IMR-90 (cell line): ENCODE measurements at regions not wholly inside any gene's neighbourhood (a gene's known extent, or its start where the extent isn't known, plus 50 kb on each side); places are given as distances from the start of the nearest gene placed in this dataset.

Source experiments
- ATAC-seq: fragments of 200-7000 bp; cut with Tn5 transposase; 2 replicates; pipeline ENCODE4 v1.9.1; 2020; ENCODE audit warnings: low read depth, mild to moderate bottlenecking, moderate library complexity
- BruUV-seq: library from RNA; stranded (reverse); fragments of 400-500 nt; replicated peaks from 2 replicates; lab custom pipeline; 2021; lab: Mats Ljungman, UMichigan
- CTCF ChIA-PET: fragments of 300-600 bp; formaldehyde crosslinking; extraction: SDS; loops from one replicate; lab custom pipeline; 2021; ENCODE audit warnings: antibody characterized with exemption; lab: Yijun Ruan, JAX
- POLR2A ChIA-PET: fragments of 300-600 bp; sonication (Branson Sonifier 250); formaldehyde crosslinking; loops from one replicate; lab custom pipeline; 2022; ENCODE audit warnings: antibody characterized with exemption; ENCODE audit not compliant: unreplicated experiment; lab: Charles Lee
- DNase-seq: peaks from one replicate; pipeline ENCODE4 v3.0.0; 2013
- H2AFZ ChIP-seq: replicated peaks from 2 replicates; pipeline ENCODE3; 2013; ENCODE audit warnings: low read length, mild to moderate bottlenecking; ENCODE audit not compliant: poor library complexity
- H2AK5ac ChIP-seq: 2 replicates; pipeline ENCODE4 v1.6.1; 2013; ENCODE audit warnings: low read depth, low read length, inconsistent platforms
- H2AK9ac ChIP-seq: replicated peaks from 2 replicates; pipeline ENCODE3; 2013; ENCODE audit warnings: mild to moderate bottlenecking, low read depth, low read length, moderate library complexity; ENCODE audit not compliant: poor library complexity
- H2BK120ac ChIP-seq: 2 replicates; pipeline ENCODE4 v1.6.1; 2013; ENCODE audit warnings: low read depth, low read length, inconsistent platforms
- H2BK15ac ChIP-seq: 3 replicates; pipeline ENCODE4 v1.6.1; 2013; ENCODE audit warnings: low read depth, low read length, inconsistent platforms
- H2BK20ac ChIP-seq: 2 replicates; pipeline ENCODE4 v1.6.1; 2013; ENCODE audit warnings: low read depth, mild to moderate bottlenecking, inconsistent platforms, low read length, moderate library complexity
- H2BK5ac ChIP-seq: 2 replicates; pipeline ENCODE4 v1.6.1; 2013; ENCODE audit warnings: mild to moderate bottlenecking, low read depth, low read length, inconsistent platforms; ENCODE audit not compliant: poor library complexity, severe bottlenecking
- H3K14ac ChIP-seq: replicated peaks from 2 replicates; pipeline ENCODE4 v1.6.1; 2013; ENCODE audit warnings: low read depth, low read length, inconsistent platforms
- H3K18ac ChIP-seq: 2 replicates; pipeline ENCODE4 v1.6.1; 2013; ENCODE audit warnings: low read depth, low read length, control low read depth
- H3K23ac ChIP-seq: 2 replicates; pipeline ENCODE4 v1.6.1; 2013; ENCODE audit warnings: low read depth, low read length, inconsistent platforms
- H3K27ac ChIP-seq: 2 replicates; pipeline ENCODE4 v1.5.1; 2013; ENCODE audit warnings: mild to moderate bottlenecking, control low read depth, low read length; ENCODE audit not compliant: insufficient read depth
- H3K27me3 ChIP-seq: 2 replicates; pipeline ENCODE4 v1.6.1; 2013; ENCODE audit warnings: low read length; ENCODE audit not compliant: control insufficient read depth, insufficient read depth
- H3K36me3 ChIP-seq: 2 replicates; pipeline ENCODE4 v1.6.1; 2013; ENCODE audit warnings: low read length, mixed read lengths; ENCODE audit not compliant: control insufficient read depth, insufficient read depth
- H3K4ac ChIP-seq: 2 replicates; pipeline ENCODE4 v1.6.1; 2013; ENCODE audit warnings: low read depth, low read length, inconsistent platforms
- H3K4me1 ChIP-seq: 2 replicates; pipeline ENCODE4 v1.6.1; 2013; ENCODE audit warnings: low read length, mixed read lengths; ENCODE audit not compliant: control insufficient read depth, insufficient read depth
- H3K4me2 ChIP-seq: 2 replicates; pipeline ENCODE4 v1.6.1; 2013; ENCODE audit warnings: low read depth, mild to moderate bottlenecking, control low read depth, low read length, moderate library complexity
- H3K4me3 ChIP-seq: 2 replicates; pipeline ENCODE4 v1.5.1; 2013; ENCODE audit warnings: low read depth, mild to moderate bottlenecking, control low read depth, low read length, moderate library complexity; ENCODE audit not compliant: insufficient read depth
- H3K56ac ChIP-seq: 2 replicates; pipeline ENCODE4 v1.6.1; 2013; ENCODE audit warnings: low read length, inconsistent platforms; ENCODE audit not compliant: insufficient read depth; ENCODE audit errors: extremely low read depth
- H3K79me1 ChIP-seq, 2 experiments: 2 replicates each; pipeline ENCODE4 v1.6.1; 2013; ENCODE audit warnings: low read length in 2 of 2, inconsistent platforms in 1 of 2, low read depth in 1 of 2
- H3K9ac ChIP-seq: 2 replicates; pipeline ENCODE4 v1.6.1; 2013; ENCODE audit warnings: low read depth, low read length, control low read depth
- H3K9me1 ChIP-seq: 2 replicates; pipeline ENCODE4 v1.6.1; 2013; ENCODE audit warnings: low read length, inconsistent platforms; ENCODE audit not compliant: insufficient read depth
- H3K9me3 ChIP-seq: 2 replicates; pipeline ENCODE4 v1.6.1; 2013; ENCODE audit warnings: low read length; ENCODE audit not compliant: control insufficient read depth, insufficient read depth
- H4K20me1 ChIP-seq: 2 replicates; pipeline ENCODE4 v1.6.1; 2013; ENCODE audit warnings: low read length, inconsistent platforms; ENCODE audit not compliant: insufficient read depth
- H4K5ac ChIP-seq: 2 replicates; pipeline ENCODE4 v1.6.1; 2013; ENCODE audit warnings: mild to moderate bottlenecking, low read depth, low read length, control low read depth
- H4K8ac ChIP-seq, 2 experiments: 2 replicates each; pipeline ENCODE4 v1.6.1; 2013; ENCODE audit warnings: low read depth in 2 of 2, low read length in 2 of 2, control low read depth in 1 of 2, inconsistent platforms in 1 of 2
- H4K91ac ChIP-seq: 2 replicates; pipeline ENCODE4 v1.6.1; 2013; ENCODE audit warnings: low read depth, low read length, inconsistent platforms; ENCODE audit not compliant: insufficient read depth
- BHLHE40 ChIP-seq: fragments of 150-350 bp; IDR thresholded peaks from 2 replicates; pipeline ENCODE4 v1.6.1; 2016; ENCODE audit warnings: mild to moderate bottlenecking, low read depth, low read length
- CEBPB ChIP-seq: IDR thresholded peaks from 2 replicates; pipeline ENCODE4 v1.6.1; 2012; ENCODE audit warnings: low read depth, low read length, improper control_type of control experiment
- CHD1 ChIP-seq: IDR thresholded peaks from 2 replicates; pipeline ENCODE4 v1.6.1; 2012; ENCODE audit warnings: low read depth, low read length, improper control_type of control experiment
- CTCF ChIP-seq: conservative IDR thresholded peaks from 2 replicates; pipeline ENCODE4 v1.5.1; 2012; ENCODE audit warnings: mild to moderate bottlenecking, low read depth, low read length, improper control_type of control experiment
- FOS ChIP-seq: fragments of 150-350 bp; IDR thresholded peaks from 2 replicates; pipeline ENCODE4 v1.6.1; 2016; ENCODE audit warnings: low read depth, low read length
- MAFK ChIP-seq: IDR thresholded peaks from 2 replicates; pipeline ENCODE4 v1.6.1; 2012; ENCODE audit warnings: low read depth, low read length, improper control_type of control experiment
- MAZ ChIP-seq: IDR thresholded peaks from 2 replicates; pipeline ENCODE4 v1.6.1; 2012; ENCODE audit warnings: low read depth, mild to moderate bottlenecking, low read length, improper control_type of control experiment, moderate library complexity, borderline replicate concordance
- MXI1 ChIP-seq: IDR thresholded peaks from 2 replicates; pipeline ENCODE4 v1.6.1; 2012; ENCODE audit warnings: low read depth, mild to moderate bottlenecking, low read length, moderate library complexity, borderline replicate concordance
- NFE2L2 ChIP-seq: fragments of 150-350 bp; IDR thresholded peaks from 2 replicates; pipeline ENCODE4 v1.6.1; 2016; ENCODE audit warnings: low read depth, mild to moderate bottlenecking, low read length
- POLR2A ChIP-seq: IDR thresholded peaks from 2 replicates; pipeline ENCODE4 v1.6.1; 2012; ENCODE audit warnings: mild to moderate bottlenecking, low read depth, low read length
- RAD21 ChIP-seq: IDR thresholded peaks from 2 replicates; pipeline ENCODE4 v1.6.1; 2012; ENCODE audit warnings: low read length, improper control_type of control experiment
- RCOR1 ChIP-seq: IDR thresholded peaks from 2 replicates; pipeline ENCODE4 v1.6.1; 2012; ENCODE audit warnings: mild to moderate bottlenecking, low read length, improper control_type of control experiment; ENCODE audit not compliant: insufficient replicate concordance
- RFX5 ChIP-seq: IDR thresholded peaks from 2 replicates; pipeline ENCODE4 v1.8.0; 2012; ENCODE audit warnings: low read depth, mild to moderate bottlenecking, low read length, moderate library complexity
- SMC3 ChIP-seq: fragments of 150-350 bp; IDR thresholded peaks from 2 replicates; pipeline ENCODE4 v1.6.1; 2016; ENCODE audit warnings: low read depth, mild to moderate bottlenecking, antibody characterized with exemption, low read length, moderate library complexity
- USF2 ChIP-seq: fragments of 150-350 bp; IDR thresholded peaks from 2 replicates; pipeline ENCODE4 v1.6.1; 2017; ENCODE audit warnings: mild to moderate bottlenecking, antibody characterized with exemption, low read length, low read depth
- WGBS, 2 experiments: methylation state at CpG; one replicate each; pipeline versions ENCODE4 v1.1.5 to v1.1.7; 2013; ENCODE audit warnings: missing lambda C conversion rate in 2 of 2; ENCODE audit not compliant: insufficient read length in 1 of 2; ENCODE audit errors: extremely low coverage in 2 of 2; 5-methylcytosine and 5-hydroxymethylcytosine counted together
- dilution Hi-C: fragments of 300-500 bp; cut with HindIII; formaldehyde crosslinking; loops from one replicate; pipeline ENCODE4 v1.14.3; 2018; ENCODE audit warnings: low sequenced_read_pairs; ENCODE audit not compliant: unreplicated experiment
- in situ Hi-C: fragments of 300-500 bp; cut with MboI; formaldehyde crosslinking; loops from 3 replicates; pipeline ENCODE4 v1.14.3; 2019; ENCODE audit warnings: low sequenced_read_pairs, inconsistent platforms, mixed read lengths
- intact Hi-C: fragments of 100-400 bp; cut with micrococcal nuclease; formaldehyde crosslinking; loops from 2 replicates; pipeline ENCODE4 v1.10.0; 2022
- TF ChIP-seq, protein P1 (sequence below): fragments of 150-350 bp; IDR thresholded peaks from 2 replicates; pipeline ENCODE4 v1.6.1; 2016; ENCODE audit warnings: low read depth, mild to moderate bottlenecking, low read length, moderate library complexity, borderline replicate concordance

GRCh38 chr4:153113838-153114105 is 90.5 kb upstream of the TRIM2 start:
- no peaks in the 10 kb centered on the region for H3K36me3 ChIP-seq
- DNase-seq = no peak
- no peak for ATAC-seq
- no peak overlapping the region for H3K9ac ChIP-seq
- WGBS, 2 experiments = no CpG with 5 or more reads among the region's 5 CpGs
- BruUV-seq = no TSS peak
- H4K91ac ChIP-seq = no peak overlapping the region
- no peak overlapping the region for H2AK9ac ChIP-seq
- no peak overlapping the region for H3K14ac ChIP-seq
- H3K27me3 ChIP-seq = peaks cover 19% of the 10 kb centered on the region
- no peak overlapping the region for H3K4ac ChIP-seq
- in situ Hi-C loops (no loop called here), intact Hi-C loops (no loop called here), dilution Hi-C loops (no loop called here)
- no peak overlapping the region for H2BK15ac ChIP-seq
- no peaks in the 10 kb centered on the region; the same call in 1 of the 2 replicates for H4K20me1 ChIP-seq
- H3K9me3 ChIP-seq = no peaks in the 10 kb centered on the region
- H3K4me3 ChIP-seq = no peak overlapping the region
- no peaks in the 10 kb centered on the region for H3K79me1 ChIP-seq
- no peak overlapping the region for H2BK120ac ChIP-seq
- no peak overlapping the region for H4K8ac ChIP-seq
- no peak overlapping the region for H3K18ac ChIP-seq
- ChIA-PET POLR2A (no interaction called here), CTCF (interaction anchor here (0.5 to 1.0 kb wide), 2 partner anchors 335 to 1306 kb away, joined by 3 to 4 read pairs; no protein-coding TSS in a partner anchor)
- H3K4me1 ChIP-seq = peaks cover 11% of the 10 kb centered on the region
- H3K56ac ChIP-seq = no peak overlapping the region
- H2BK20ac ChIP-seq = no peak overlapping the region
- no peak overlapping the region for H2AFZ ChIP-seq
- H2AK5ac ChIP-seq = no peak overlapping the region
- no peak overlapping the region for H3K4me2 ChIP-seq
- H3K23ac ChIP-seq = no peak overlapping the region
- no peak for TF ChIP-seq USF2
- TF ChIP-seq BHLHE40 = no peak
- TF ChIP-seq CHD1 = no peak
- TF ChIP-seq RCOR1 = no peak
- no peak for TF ChIP-seq RFX5
- TF ChIP-seq, protein P1, sequence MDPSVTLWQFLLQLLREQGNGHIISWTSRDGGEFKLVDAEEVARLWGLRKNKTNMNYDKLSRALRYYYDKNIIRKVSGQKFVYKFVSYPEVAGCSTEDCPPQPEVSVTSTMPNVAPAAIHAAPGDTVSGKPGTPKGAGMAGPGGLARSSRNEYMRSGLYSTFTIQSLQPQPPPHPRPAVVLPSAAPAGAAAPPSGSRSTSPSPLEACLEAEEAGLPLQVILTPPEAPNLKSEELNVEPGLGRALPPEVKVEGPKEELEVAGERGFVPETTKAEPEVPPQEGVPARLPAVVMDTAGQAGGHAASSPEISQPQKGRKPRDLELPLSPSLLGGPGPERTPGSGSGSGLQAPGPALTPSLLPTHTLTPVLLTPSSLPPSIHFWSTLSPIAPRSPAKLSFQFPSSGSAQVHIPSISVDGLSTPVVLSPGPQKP = no peak
- no peak for TF ChIP-seq MAFK
- TF ChIP-seq SMC3 = no peak
- no peak for TF ChIP-seq MAZ
- no peak for TF ChIP-seq FOS
- TF ChIP-seq NFE2L2 = no peak
- TF ChIP-seq MXI1 = no peak
- TF ChIP-seq CEBPB = no peak
- TF ChIP-seq RAD21 = no peak
- no peak for TF ChIP-seq CTCF
- no peak for TF ChIP-seq POLR2A
- no peak overlapping the region for H2BK5ac ChIP-seq
- H3K9me1 ChIP-seq = peaks cover 6% of the 10 kb centered on the region
- no peak overlapping the region for H4K5ac ChIP-seq
- H3K27ac ChIP-seq = no peak overlapping the region
